B cell (primary cell): ENCODE measurements at regions not wholly inside any gene's neighbourhood (a gene's known extent, or its start where the extent isn't known, plus 50 kb on each side); places are given as distances from the start of the nearest gene placed in this dataset.

Source experiments
- ATAC-seq: fragments of 200-7000 bp; cut with Tn5 transposase; one replicate; pipeline ENCODE4 v1.10.0; 2021; ENCODE audit warnings: low read depth, mild to moderate bottlenecking, moderate number of reproducible peaks, moderate library complexity
- CTCF ChIA-PET: fragments of 350-600 bp; sonication (Branson Sonifier 250); formaldehyde crosslinking; loops from one replicate; lab custom pipeline; 2021; ENCODE audit warnings: antibody characterized with exemption, inconsistent platforms; lab: Charles Lee
- POLR2A ChIA-PET: fragments of 350-600 bp; sonication (Branson Sonifier 250); formaldehyde crosslinking; loops from one replicate; lab custom pipeline; 2021; ENCODE audit warnings: antibody characterized with exemption; lab: Charles Lee
- DNase-seq: peaks from one replicate; pipeline ENCODE4 v3.0.0; 2013
- H2AFZ ChIP-seq: 2 replicates; pipeline ENCODE4 v1.6.1; 2012; ENCODE audit warnings: mild to moderate bottlenecking, low read depth, low read length; ENCODE audit not compliant: insufficient read depth, poor library complexity, severe bottlenecking
- H3K27ac ChIP-seq, 2 donors: 1 replicate in 1 of 2; 2 replicates in 1 of 2; pipeline ENCODE4 v1.5.1; 2012 to 2013; ENCODE audit warnings: low read length in 2 of 2, mild to moderate bottlenecking in 2 of 2, moderate library complexity in 1 of 2
- H3K27me3 ChIP-seq, 4 experiments: fragments of 200-600 bp in 1 of 4; sonication (generic) in 1 of 4; replicated peaks in 1 of 4; 1 replicate in 2 of 4; 2 replicates in 2 of 4; pipeline versions ENCODE4 v1.6.1 to v1.7.0; 2013 to 2016; ENCODE audit warnings: low read length in 3 of 4, mild to moderate bottlenecking in 2 of 4, mixed read lengths in 1 of 4, moderate library complexity in 1 of 4; ENCODE audit not compliant: insufficient read depth in 4 of 4, control insufficient read depth in 3 of 4; ENCODE audit errors: control extremely low read depth in 1 of 4
- H3K36me3 ChIP-seq, 2 experiments: replicated peaks in 1 of 2; 1 replicate in 1 of 2; 2 replicates in 1 of 2; pipeline versions ENCODE4 v1.6.1 to v1.7.1; 2013; ENCODE audit warnings: low read length in 1 of 2; ENCODE audit not compliant: insufficient read depth in 2 of 2, control insufficient read depth in 1 of 2; ENCODE audit errors: control extremely low read depth in 1 of 2, extremely low read depth in 1 of 2
- H3K4me1 ChIP-seq, 2 donors: fragments of 200-600 bp in 1 of 2; sonication (generic) in 1 of 2; 1 replicate in 1 of 2; 2 replicates in 1 of 2; pipeline versions ENCODE4 v1.5.1 to v1.6.1; 2013 to 2017; ENCODE audit warnings: low read length in 2 of 2; ENCODE audit not compliant: control insufficient read depth in 2 of 2, insufficient read depth in 2 of 2
- H3K4me2 ChIP-seq: replicated peaks from 2 replicates; pipeline ENCODE3; 2012; ENCODE audit warnings: mild to moderate bottlenecking, low read depth, low read length; ENCODE audit not compliant: poor library complexity, severe bottlenecking
- H3K4me3 ChIP-seq, 5 experiments: fragments of 200-600 bp in 1 of 5; sonication (generic) in 1 of 5; 1 replicate in 3 of 5; 2 replicates in 2 of 5; pipeline versions ENCODE4 v1.5.1 to v1.7.0; 2011 to 2016; ENCODE audit warnings: low read length in 4 of 5, mild to moderate bottlenecking in 4 of 5, low read depth in 2 of 5, control low read depth in 1 of 5, moderate library complexity in 1 of 5; ENCODE audit not compliant: insufficient read depth in 1 of 5; ENCODE audit errors: control extremely low read depth in 1 of 5, extremely low read depth in 1 of 5
- H3K79me2 ChIP-seq: fragments of 200-600 bp; sonication (generic); one replicate; pipeline ENCODE4 v1.6.0; 2016; ENCODE audit warnings: low read length; ENCODE audit not compliant: control insufficient read depth, insufficient read depth
- H3K9ac ChIP-seq: fragments of 200-600 bp; sonication (generic); 2 replicates; pipeline ENCODE4 v1.6.1; 2017; ENCODE audit warnings: mild to moderate bottlenecking, low read length, moderate library complexity
- H3K9me3 ChIP-seq, 3 donors: one replicate each; pipeline versions ENCODE4 v1.6.1 to v1.7.1; 2013; ENCODE audit warnings: low read length in 2 of 3; ENCODE audit not compliant: control insufficient read depth in 2 of 3, insufficient read depth in 1 of 3; ENCODE audit errors: control extremely low read depth in 1 of 3
- H4K20me1 ChIP-seq: 2 replicates; pipeline ENCODE4 v1.6.0; 2012; ENCODE audit warnings: mild to moderate bottlenecking, low read length; ENCODE audit not compliant: insufficient read depth, control insufficient read depth, poor library complexity, severe bottlenecking
- H3K27ac Mint-ChIP-seq: one replicate; pipeline ENCODE4 v1.8.0; 2021; ENCODE audit warnings: mixed read lengths
- H3K27me3 Mint-ChIP-seq: one replicate; pipeline ENCODE4 v1.8.0; 2021; ENCODE audit warnings: mixed read lengths
- H3K4me1 Mint-ChIP-seq: one replicate; pipeline ENCODE4 v1.8.0; 2021; ENCODE audit warnings: mixed read lengths
- H3K4me3 Mint-ChIP-seq: one replicate; pipeline ENCODE4 v1.8.0; 2021; ENCODE audit warnings: mixed read lengths
- H3K9me3 Mint-ChIP-seq: one replicate; pipeline ENCODE4 v1.8.0; 2022; ENCODE audit warnings: mixed read lengths; ENCODE audit not compliant: insufficient read depth
- CTCF ChIP-seq: fragments of 200-600 bp; IDR thresholded peaks from one replicate; pipeline ENCODE4 v1.8.0; 2022; ENCODE audit warnings: antibody characterized with exemption, mild to moderate bottlenecking
- EZH2 ChIP-seq: IDR thresholded peaks from 2 replicates; pipeline ENCODE4 v1.6.1; 2012; ENCODE audit warnings: borderline replicate concordance, low read depth, mild to moderate bottlenecking, moderate library complexity, low read length; ENCODE audit not compliant: insufficient read depth, poor library complexity, severe bottlenecking
- WGBS: methylation state at CpG from one replicate; pipeline ENCODE4 v1.1.5; 2013; ENCODE audit warnings: missing lambda C conversion rate; ENCODE audit not compliant: insufficient coverage; 5-methylcytosine and 5-hydroxymethylcytosine counted together
- intact Hi-C: fragments of 100-400 bp; cut with micrococcal nuclease; formaldehyde crosslinking; loops from one replicate; pipeline ENCODE4 v1.10.0; 2022

- no peak overlapping the region for H3K4me3 ChIP-seq
- Mint-ChIP-seq H3K4me3 (no peak overlapping the region), H3K27ac (no peak overlapping the region), H3K4me1 (peaks cover 7% of the 10 kb centered on the region), H3K27me3 (peaks cover 14% of the 10 kb centered on the region), H3K9me3 (no peaks in the 10 kb centered on the region)
- H3K9me3 ChIP-seq: peaks cover 0 to 13% (median 5%) of the 10 kb centered on the region in 3 donors
- H3K4me1 ChIP-seq: peaks cover 9 to 12% of the 10 kb centered on the region in 2 donors
- peak overlapping the region; percentile 32 for H3K4me2 ChIP-seq
- ATAC-seq (no peak), DNase-seq (no peak)
- H3K36me3 ChIP-seq: no peaks in the 10 kb centered on the region
- 98% methylated on average over 9 of the region's 9 CpGs for WGBS
- intact Hi-C loops: no loop called here
- no peaks in the 10 kb centered on the region for H3K79me2 ChIP-seq
- POLR2A ChIA-PET: no interaction called here
- H2AFZ ChIP-seq: no peak overlapping the region
- CTCF ChIA-PET: no interaction called here
- no peaks in the 10 kb centered on the region for H3K27me3 ChIP-seq
- H3K9ac ChIP-seq: no peak overlapping the region
- H4K20me1 ChIP-seq: no peaks in the 10 kb centered on the region
- no peak for TF ChIP-seq EZH2
- TF ChIP-seq CTCF: no peak
- H3K27ac ChIP-seq: no peak overlapping the region
Observed at GRCh38 chr17:77579131-77579530, 379.4 kb upstream of the TNRC6C start.

- peaks cover 14% of the 10 kb centered on the region for H3K27me3 Mint-ChIP-seq
- Histone ChIP-seq H3K9me3 (peaks cover 0 to 13% (median 5%) of the 10 kb centered on the region in 3 donors), H3K4me1 (peaks cover 9 to 12% of the 10 kb centered on the region in 2 donors), H3K36me3 (no peaks in the 10 kb centered on the region), H3K27me3 (no peaks in the 10 kb centered on the region), H3K79me2 (no peaks in the 10 kb centered on the region), H3K27ac (no peak overlapping the region), H2AFZ (no peak overlapping the region), H3K4me2 (peak overlapping the region; percentile 32), H4K20me1 (no peaks in the 10 kb centered on the region), H3K4me3 (no peak overlapping the region), H3K9ac (no peak overlapping the region)
- no peak overlapping the region for H3K27ac Mint-ChIP-seq
- peaks cover 7% of the 10 kb centered on the region for H3K4me1 Mint-ChIP-seq
- CTCF ChIA-PET: interaction anchor here (0.6 kb wide), 1 partner anchor 1135 kb away, joined by 3 read pairs; no protein-coding TSS in a partner anchor
- peak; percentile 41 for ATAC-seq
- peak overlapping the region; percentile 4 for H3K4me3 Mint-ChIP-seq
- peak; percentile 75 for DNase-seq
- H3K9me3 Mint-ChIP-seq: no peaks in the 10 kb centered on the region
- intact Hi-C loops: no loop called here
- POLR2A ChIA-PET: no interaction called here
- 5% methylated on average over 6 of the region's 6 CpGs for WGBS
- TF ChIP-seq CTCF (no peak), EZH2 (no peak)
Observed at GRCh38 chr17:77579682-77580081, 378.8 kb upstream of the TNRC6C start.
